Suppressor macrophage treated with lipopolysaccharide for 1 hour (primary cell): ENCODE measurements at regions not wholly inside any gene's neighbourhood (a gene's known extent, or its start where the extent isn't known, plus 50 kb on each side); places are given as distances from the start of the nearest gene placed in this dataset.

Source experiments
- DNase-seq, 3 donors: peaks; one replicate each; pipeline ENCODE4 v3.0.0-alpha.2; 2020 to 2022

DNA sequence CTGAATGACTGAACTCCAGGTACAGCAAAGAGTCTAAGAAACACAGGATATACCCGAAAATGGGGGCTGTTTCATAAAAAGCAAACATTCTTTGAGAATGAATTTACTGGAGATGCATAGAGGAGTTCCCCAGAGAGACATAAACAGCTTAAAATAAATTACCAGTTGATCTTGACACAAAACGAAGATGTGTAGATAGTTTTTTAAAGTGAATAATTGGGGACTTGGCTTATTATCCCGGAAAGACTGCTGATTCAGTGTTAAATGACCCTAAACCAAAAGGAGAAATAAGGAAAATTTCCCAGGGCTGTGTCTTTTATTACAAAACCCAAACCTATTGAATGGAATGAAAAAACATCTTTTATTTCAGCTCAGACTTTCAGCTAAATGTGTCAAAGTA, 1052.8 kb upstream of the TMEM132C start:
- no peak for DNase-seq

DNA sequence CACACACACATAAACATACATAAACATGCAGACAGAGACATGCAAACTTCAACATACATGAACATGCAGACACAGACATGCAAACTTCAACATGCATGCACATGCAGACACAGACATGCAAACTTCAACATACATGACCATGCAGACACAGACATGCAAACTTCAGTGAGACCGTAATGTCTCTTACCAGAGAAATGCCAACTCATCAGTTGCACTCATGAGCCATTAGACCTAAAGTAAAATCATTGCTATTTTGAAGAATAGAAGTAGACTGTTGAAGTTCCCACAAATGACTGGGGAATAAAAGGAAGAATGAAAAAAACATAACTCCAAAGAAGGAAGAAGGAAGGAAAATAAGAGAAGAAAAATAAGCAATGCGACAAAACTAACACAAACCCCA, 1044.0 kb upstream of the TMEM132C start:
- no peak for DNase-seq

DNA sequence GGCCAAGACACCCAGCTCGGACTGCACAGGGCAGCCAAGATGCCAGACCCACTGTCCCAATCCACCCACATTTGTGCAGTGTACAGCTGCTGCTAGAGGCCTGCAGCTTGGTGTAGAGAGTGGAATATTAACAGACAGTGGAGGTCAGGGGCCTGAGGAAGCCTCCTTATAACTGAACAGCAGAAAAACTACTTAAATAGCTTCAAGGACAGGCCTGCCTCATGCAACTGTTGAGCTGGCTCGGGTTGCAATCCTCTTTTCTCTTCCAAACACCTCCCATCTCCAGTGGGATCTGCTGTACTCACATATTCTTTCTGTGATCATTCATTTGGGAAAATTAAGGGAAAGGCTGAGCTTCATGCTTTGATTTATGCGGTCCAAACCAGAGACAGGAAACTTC, 1043.2 kb upstream of the TMEM132C start:
- DNase-seq, result no peak

DNA sequence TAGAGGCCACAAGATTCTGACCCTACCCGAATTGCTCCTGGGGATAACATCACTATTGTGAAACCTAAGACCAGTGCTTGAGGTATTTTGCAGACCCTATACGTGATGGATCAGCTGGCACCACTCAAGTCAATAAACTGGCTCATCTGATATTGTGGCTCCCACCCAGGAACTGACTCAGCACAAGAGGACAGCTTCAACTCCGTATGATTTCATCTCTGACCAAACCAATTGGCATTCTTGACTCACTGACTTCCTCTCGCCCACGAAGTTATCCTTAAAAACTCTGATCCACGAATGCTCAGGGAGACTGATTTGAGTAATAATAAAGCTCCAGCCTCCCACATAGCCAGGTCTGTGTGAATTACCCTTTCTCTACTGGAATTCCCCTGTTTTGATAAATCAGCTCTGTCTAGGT, 1036.1 kb upstream of the TMEM132C start:
- DNase-seq, result peak; percentile 49 to 90 (median 89)

DNA sequence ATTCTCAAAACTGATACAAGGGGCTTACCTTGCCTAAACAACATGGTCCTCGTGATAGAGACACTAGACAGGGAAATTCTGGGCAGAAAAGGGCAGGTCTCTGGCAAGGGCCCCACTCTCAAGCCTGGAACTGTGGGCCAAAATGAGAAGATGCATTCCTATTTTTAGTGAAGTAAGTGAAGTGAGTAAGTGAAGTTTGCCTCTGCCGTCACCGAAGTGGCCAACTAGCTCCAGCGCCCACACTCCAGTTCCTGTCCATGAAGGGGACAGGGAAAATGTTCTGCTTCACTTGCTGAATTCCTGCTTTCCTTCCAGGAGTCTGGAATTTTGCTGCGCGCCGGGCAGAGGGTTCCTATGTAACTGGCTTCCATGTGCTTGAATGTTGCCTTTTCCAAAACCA, 1035.6 kb upstream of the TMEM132C start:
- peak; percentile 20 to 47 (median 31) for DNase-seq

DNA sequence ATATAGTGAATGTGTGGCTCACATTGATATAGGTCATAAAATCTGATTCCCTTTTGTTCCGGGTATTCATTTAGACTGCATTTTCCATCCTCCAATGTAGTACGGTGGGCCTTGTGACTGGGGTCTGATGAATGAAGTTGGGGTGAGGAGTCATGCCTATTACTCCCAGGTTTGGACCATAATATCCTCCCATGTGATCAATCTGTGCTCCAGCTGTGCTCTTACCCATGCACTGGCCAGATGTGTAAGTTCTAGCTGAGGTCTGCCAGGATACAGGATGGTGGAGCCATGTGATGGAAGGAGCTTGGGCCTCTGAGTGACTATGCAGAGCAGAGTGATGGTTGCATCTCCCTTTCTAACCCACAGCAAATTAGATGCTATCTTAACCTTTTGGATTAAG, 1034.0 kb upstream of the TMEM132C start:
- no peak for DNase-seq

DNA sequence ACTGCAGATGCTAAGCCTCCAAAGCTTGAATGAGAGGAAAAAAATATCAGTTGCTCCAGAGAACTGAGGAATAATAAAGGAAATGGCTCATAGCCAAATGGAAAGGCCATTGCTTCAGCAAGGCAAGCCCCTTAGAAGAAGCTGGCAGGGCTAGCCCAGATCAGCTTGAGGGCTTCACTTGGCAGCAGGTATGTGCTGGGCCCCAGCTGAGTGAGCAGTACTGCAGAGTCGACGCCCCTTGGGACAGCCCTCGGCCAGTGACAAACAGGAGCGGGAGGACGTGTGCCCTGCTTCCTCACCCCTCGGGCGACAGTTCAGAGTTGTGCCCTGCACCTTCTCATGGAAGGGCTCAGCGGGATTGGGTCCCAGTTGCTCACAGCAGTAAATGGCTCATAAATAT, 1031.2 kb upstream of the TMEM132C start:
- DNase-seq, result no peak

DNA sequence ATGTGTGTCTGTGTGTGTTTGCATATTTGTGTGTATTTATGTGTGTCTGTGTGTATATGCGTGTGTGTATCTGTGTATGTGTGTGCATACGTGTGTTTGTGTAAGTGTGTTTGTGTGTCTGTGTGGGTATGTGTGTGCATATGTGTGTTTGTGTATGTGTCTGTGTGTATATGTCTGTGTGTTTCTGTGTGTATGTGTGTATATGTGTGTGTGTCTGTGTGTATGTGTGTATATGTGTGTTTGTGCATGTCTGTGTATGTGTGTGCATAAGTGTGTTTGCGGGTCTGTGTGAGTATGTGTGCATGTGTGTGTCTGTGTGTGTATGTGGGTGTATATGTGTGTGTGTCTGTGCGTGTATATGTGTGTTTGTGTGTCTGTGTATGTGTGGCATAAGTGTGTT, 1030.5 kb upstream of the TMEM132C start:
- DNase-seq, result no peak

DNA sequence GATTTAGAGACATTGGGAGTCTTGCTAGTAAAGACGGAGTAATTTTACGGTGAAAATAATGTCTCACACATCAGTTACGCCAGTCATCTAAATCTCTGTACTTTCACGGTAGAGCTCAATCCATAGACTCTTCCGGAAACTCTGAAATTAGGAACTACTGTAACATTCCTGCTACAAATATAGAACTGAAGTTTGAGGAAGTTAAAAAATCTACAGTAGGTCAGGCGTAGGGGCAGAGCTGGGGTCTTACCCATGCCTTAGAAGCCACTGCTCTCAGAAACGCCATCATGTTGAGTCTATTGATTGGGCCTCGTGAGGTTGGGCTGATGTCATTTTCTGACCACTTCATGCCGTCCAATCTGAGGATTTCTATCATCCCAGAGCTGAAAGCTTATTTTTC, 1029.8 kb upstream of the TMEM132C start:
- peak; percentile 57 to 87 (median 80) for DNase-seq

DNA sequence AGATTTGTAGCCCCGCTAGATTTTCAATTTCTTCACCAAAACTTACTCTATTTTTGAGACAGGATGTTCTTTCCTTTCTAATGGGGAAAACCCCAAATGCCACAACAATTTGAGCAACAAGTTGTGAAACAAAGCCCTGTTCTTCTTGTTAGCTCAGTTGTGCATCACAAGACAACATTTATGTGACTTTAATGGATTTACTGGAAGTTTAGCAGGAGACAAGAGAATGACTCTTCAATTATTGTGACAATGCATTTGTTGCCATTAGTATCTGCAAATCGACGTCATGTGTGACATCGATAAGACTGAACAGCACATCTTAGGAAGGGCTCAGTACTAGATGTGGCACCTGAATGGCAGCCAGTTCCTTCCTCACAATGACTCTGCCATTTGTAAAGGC, 1028.9 kb upstream of the TMEM132C start:
- DNase-seq, result peak; percentile 52 to 93 (median 90)

DNA sequence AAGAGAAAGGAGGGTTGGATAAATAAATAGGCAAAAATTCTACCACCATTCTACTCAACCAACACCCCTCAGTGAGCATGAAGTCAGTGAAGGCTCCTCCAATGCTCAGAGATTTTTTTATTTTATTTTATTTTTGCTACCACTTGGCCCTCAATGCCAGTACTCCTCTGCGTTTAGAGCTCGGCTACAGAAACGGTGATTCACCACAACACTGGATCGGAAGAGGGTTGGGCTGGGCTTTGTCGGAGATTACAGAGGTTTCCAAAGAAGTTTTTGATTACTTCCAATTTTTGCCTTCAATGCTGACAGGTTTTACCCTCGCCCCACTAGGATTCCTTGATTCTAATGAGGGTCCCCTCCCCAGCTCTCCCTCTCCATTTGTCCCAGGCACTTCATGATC, 1027.2 kb upstream of the TMEM132C start:
- no peak for DNase-seq

DNA sequence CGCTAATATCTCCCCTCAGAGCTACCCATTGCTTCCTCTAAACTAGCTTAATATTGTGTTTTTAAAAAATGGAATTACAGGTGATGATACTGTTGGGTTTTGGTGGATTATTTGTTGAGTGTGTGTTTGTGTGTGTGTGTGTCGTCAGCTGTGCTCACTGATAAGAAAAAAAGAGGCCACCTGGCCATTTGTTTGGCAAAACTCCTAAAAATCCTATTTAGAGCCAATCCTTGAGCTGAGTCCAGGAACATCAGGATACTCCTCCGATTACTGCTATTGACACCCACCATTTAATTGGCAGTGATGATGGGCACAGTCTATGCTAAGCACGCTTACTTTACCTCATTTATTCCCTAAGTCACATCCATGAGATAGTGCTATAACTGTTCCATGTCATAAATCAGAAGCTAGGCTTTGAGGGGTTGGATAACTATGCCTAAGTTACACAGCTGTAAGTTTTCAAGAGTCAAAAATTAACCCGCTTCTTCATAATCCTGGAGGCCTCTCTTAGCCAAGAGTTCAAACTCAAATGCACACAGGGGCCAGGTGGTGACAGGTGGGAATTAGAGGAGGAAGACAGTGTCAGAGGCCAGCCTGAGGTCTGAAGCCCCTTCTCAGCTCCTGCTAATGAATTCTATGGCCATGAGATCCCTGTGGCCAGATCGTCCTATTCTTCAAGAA, 1026.6 kb upstream of the TMEM132C start:
- DNase-seq, result no peak

DNA sequence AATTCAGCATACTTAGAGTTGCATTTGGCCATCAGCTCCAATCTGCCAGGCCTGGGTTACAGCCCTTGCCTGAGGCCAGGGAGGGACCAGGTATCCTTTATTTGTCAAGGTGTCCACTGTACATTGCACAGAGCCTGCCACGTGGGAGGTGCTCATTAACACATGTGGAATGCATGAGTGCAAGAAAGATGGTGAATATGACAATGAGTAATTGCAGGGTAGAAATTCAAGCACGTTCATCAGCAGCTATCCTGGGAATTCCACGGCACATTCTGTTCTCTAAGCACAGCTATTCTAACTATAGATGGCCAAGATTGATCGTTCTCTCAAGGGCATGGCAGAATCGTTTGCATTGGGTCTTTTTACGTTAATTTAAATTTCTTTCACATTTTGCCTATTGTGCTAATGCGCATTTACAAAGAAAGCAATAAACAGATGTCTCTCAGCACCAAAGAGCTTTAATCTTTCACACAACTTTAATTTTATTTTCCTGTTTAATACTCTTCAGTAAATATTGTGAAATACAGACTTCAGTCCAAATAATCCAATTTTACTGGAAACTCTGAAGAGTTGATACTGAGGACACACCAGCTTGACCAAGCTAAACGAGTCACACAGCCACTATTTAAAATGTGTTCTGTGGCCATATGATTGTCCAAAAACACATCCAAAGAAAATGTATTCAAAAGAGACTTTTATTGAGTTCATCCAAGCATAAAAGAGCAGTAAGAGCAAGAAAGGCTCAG, 1025.7 kb upstream of the TMEM132C start:
- DNase-seq, result peak in 1 of 3 donors; percentile 23

DNA sequence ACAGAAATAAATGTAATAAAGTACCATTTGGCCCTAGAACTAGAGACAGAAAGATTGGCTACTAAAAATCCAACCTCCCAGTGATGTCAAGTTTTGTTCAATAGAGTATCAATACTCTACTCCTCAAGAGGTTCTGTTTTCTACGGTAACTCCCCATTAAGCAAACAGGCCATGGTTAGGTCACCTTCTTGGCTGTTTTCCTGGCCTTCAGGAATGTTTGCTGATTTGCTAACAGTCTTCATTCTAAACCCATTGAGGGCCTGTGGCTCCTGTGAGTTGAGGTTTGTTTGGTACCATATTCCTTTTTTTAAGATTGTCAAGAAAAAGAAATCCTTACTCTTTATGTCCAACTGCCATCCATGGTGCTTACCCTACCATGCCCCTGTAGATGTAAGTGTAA, 1022.0 kb upstream of the TMEM132C start:
- no peak for DNase-seq

DNA sequence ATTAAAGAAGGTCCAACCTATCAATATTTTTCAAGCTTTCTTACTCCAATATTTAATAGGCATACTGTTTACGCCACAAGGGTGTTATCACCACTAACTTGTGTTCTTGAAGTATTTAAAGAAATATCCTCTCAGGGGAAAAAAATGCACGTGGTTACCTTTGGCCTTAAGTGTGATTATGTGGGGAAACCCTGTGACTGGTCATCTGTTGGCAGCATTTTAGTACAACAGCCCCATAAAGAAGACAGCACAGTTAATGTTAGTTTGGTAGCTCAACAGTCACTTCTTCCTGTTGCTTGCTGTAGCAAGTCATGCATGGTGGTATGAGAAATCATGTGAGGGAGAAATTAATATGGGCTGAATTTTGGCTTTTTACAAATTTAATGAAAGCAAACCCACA, 1021.5 kb upstream of the TMEM132C start:
- DNase-seq, result peak in 2 of 3 donors; percentile 27 to 41

DNA sequence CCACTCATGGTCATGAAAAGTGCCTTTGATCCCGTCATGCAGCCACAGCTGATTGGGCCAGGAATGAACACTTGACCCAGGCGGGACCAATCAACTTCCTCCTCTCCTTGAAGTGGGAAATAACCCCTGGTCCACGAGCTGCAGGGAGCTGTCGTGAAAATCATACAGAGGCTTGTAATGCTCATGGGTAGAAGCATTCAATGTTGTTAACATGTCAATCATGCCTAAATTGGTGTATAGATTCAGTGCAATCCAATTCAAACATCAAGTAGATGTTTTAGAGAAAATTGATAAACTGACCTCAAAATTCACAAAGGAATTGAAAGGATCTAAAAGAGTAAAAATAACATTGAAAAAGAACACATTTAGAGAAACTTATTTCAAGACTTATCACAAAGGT, 1019.0 kb upstream of the TMEM132C start:
- DNase-seq, result no peak

DNA sequence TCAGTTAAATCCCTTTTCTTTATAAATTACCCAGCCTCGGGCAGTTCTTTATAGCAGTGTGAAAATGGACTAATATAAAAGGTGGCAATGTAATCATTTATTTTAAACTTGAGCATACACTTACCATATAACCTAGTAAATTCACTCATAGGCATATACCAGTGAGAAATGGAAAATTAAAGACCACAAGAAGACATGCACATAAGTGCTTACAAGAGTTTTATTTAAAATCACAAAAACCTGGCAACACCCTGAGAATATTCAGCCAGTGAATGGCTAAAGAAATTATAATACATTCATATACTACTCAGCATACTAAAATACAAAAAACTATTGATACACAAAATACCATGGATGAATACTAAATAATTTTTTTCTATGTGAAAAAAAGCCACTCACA, 1017.5 kb upstream of the TMEM132C start:
- DNase-seq, result no peak

DNA sequence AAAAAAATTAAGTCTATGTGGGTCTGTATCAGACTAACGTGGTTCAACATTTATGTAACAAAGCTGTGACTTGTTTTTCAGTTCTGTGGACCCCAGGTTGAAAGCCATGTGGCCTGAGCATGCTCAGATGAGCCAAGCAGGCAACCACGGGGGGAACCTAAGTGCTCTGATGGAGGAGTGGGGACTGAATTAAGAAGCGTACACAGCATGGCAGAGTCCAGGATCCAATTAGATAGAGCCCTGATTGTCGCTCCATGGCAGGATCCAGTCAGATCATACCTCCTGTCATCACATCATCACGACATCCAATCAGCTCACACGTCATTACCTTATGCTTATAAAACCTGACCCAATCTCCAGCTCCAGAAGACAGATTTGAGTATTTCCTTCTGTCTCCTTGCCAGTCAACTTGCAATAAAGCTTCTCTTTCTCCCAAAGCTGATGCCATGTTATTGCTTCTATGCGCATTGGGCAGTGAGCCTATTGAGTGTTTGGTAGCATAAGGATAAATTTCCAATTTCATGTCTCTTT, 1013.1 kb upstream of the TMEM132C start:
- no peak for DNase-seq

DNA sequence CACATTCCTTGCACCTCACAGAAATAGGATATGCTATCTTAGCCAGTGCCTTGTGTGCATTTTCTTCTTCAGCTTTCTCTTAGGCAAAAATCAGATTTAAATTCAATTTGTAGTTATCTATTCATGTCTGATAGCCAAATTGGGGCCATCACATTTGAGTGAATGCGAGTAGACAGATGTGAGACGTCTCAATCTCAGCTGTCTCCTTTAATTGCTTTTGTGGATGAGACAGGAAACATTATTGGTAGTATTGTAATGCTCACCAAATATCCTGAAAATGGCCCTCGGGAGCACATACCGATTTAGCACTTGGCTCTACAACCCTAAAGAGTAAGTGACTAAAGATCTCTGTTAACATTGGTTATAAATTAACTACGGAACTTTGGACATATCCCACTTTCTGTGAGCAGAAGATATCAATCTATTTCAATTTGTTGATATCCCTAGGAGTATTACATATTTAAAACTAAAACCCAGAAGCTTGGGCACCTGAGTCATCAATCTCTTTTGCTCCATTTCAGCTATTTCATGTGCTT, 1012.5 kb upstream of the TMEM132C start:
- DNase-seq, result no peak

DNA sequence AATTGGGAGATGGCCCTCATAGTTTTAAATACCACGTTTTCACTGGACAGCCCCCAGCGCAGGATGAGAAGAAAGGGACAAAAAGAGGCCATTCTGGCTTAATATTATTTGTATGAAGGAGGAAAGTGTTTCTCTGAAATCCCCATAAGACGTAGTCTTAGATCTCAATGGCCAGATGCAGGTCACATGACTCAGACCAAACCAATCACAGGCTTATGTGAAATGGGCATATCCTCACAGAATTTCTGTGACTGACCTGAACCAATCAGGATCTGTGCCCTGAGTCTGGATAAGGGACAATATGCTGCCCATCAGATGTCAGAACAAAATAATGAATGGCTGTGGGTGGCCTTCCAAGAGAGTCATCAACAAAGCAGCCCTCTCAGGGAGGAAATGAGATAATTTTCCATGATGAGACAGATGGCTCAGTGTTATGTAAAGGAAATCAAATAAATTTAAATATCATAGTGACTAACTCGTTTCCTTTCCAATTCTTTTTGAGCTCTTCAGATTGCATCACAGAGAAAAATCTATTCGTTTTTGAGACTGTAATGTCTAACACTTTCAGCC, 1009.5 kb upstream of the TMEM132C start:
- peak in 2 of 3 donors; percentile 38 to 52 for DNase-seq

DNA sequence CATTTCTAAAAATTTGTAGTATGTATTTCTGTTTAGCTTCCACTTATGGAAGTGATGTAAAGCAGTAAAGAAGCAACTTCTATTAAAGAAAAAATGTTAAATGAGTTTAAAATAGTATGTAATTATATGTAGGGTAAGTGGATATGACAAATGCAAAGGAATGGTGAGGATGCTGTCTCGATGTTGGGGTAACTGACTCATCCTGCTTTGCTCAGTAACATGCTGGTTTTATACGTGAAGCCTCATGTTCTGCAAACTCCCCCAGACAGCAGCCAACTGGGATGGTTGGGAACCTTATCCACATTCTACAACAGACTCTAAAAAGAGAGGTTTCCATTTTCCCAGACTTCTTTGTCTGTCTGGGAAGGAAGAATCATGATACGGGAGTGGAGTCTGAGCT, 1006.4 kb upstream of the TMEM132C start:
- no peak for DNase-seq

DNA sequence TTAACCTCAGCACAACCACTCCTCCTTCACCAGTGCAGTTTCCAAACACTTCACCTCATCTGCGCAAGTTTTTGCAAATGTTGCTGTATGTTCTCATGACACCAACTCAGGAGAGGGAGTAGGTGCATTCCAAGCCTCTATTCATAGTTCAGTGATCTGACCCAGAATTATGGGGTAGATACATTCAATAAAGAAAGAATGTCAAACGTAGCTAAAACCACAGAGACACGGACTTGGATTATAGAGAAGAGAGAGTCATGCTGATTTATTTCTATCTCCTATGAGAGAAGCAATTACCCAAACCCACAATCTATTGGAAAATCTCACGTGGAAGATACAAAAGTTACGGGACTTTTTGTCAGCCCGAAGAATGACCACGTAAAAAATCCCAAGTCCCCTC, 1006.0 kb upstream of the TMEM132C start:
- peak in 2 of 3 donors; percentile 17 to 43 for DNase-seq

DNA sequence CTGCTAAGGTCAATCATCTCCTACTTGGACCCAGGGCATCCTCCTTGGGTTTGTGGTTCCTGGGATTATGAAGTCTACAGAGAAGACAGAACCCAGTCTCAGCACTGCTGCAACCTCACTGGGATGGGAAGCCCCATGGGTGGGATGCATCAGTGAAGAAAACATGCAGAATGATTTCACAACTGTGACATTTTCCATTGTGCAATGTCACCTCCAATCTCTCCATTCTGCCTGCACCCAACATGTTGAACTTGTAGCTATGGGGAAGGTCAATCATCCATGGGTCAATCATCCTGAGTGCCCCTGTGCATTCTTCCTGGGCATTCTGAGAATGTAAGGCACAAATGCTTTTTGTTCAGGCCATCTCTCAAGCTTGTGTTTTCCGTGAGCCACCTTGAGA, 1004.4 kb upstream of the TMEM132C start:
- DNase-seq, result peak; percentile 23 to 59 (median 47)

DNA sequence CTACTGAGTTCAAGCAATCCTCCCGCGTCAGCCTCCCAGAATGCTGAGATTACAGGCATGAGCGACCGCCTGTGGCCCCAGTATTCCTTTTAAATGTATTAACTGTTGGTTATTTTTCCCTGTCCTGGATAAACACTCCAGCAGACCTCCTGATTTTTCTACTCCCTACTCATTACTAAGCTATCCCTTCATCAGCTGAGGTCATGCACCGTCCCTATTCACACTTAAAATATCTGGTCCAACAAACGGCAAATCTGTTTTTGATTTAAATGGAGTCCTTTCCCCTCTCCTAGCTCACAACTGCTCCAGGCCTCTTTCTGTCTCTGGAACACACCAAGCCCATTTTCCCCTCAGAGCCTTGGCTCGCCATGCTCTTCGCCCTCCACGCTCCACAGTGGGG, 1003.3 kb upstream of the TMEM132C start:
- no peak for DNase-seq
